K562 (cell line): ENCODE measurements at regions not wholly inside any gene's neighbourhood (a gene's known extent, or its start where the extent isn't known, plus 50 kb on each side); places are given as distances from the start of the nearest gene placed in this dataset.

Experiments used
- ATAC-seq: fragments of 200-7000 bp; cut with Tn5 transposase; 3 replicates; pipeline ENCODE4 v1.9.1; 2020; ENCODE audit warnings: moderate library complexity
- BruUV-seq: library from RNA; stranded (reverse); fragments of 400-500 nt; replicated peaks from 2 replicates; lab custom pipeline; 2021; lab: Mats Ljungman, UMichigan
- CTCF ChIA-PET: fragments of 300-600 bp; formaldehyde crosslinking; extraction: SDS; loops from one replicate; lab custom pipeline; 2021; ENCODE audit warnings: low intra/inter-chr PET ratio; lab: Yijun Ruan, JAX
- POLR2A ChIA-PET: fragments of 300-600, 350-650 bp; sonication (Branson Sonifier 250); formaldehyde crosslinking; extraction: SDS; loops from one replicate; lab custom pipeline; 2021; ENCODE audit warnings: antibody characterized with exemption, inconsistent platforms; lab: Yijun Ruan, JAX
- DNase-seq, 4 experiments: peaks; one replicate each; pipeline versions ENCODE4 v3.0.0 to v3.0.0-alpha.2; 2011 to 2018; ENCODE audit warnings: low spot score in 3 of 4, mixed read lengths in 3 of 4; ENCODE audit errors: extremely low read depth in 1 of 4
- FAIRE-seq: peaks from 2 replicates; lab custom pipeline; 2011; peaks lifted over from hg19 to GRCh38; lab: Jason Lieb, UNC
- H2AFZ ChIP-seq: 2 replicates; pipeline ENCODE4 v1.6.0; 2011; ENCODE audit warnings: low read depth, low read length, control low read depth, inconsistent platforms
- H3K27ac ChIP-seq: fragments of 200-600 bp; 3 replicates; pipeline ENCODE4 v1.8.0; 2011; ENCODE audit warnings: low read depth, mild to moderate bottlenecking, control low read depth, inconsistent platforms, low read length, moderate library complexity, mixed read lengths; ENCODE audit errors: extremely low read depth
- H3K27me3 ChIP-seq, 2 experiments: fragments of 300-600 bp in 1 of 2; 2 replicates in 1 of 2; 3 replicates in 1 of 2; pipeline versions ENCODE4 v1.6.0 to v1.8.0; 2011; ENCODE audit warnings: inconsistent platforms in 2 of 2, low read length in 2 of 2, mild to moderate bottlenecking in 1 of 2, mixed read lengths in 1 of 2, moderate library complexity in 1 of 2; ENCODE audit not compliant: control insufficient read depth in 2 of 2, insufficient read depth in 2 of 2
- H3K36me3 ChIP-seq: fragments of 300-600 bp; 3 replicates; pipeline ENCODE4 v1.8.0; 2011; ENCODE audit warnings: mild to moderate bottlenecking, low read length, inconsistent platforms; ENCODE audit not compliant: control insufficient read depth, insufficient read depth
- H3K4me1 ChIP-seq, 2 experiments: fragments of 200-600 bp in 1 of 2; replicated peaks in 1 of 2; 2 replicates in 1 of 2; 3 replicates in 1 of 2; pipeline versions ENCODE4 v1.5.1 to v1.8.0; 2011; ENCODE audit warnings: inconsistent platforms in 2 of 2, low read length in 2 of 2, mild to moderate bottlenecking in 1 of 2, mixed read lengths in 1 of 2, moderate library complexity in 1 of 2; ENCODE audit not compliant: control insufficient read depth in 2 of 2, insufficient read depth in 2 of 2
- H3K4me2 ChIP-seq: 2 replicates; pipeline ENCODE4 v1.6.1; 2011; ENCODE audit warnings: low read length, control low read depth, inconsistent platforms, mixed read lengths; ENCODE audit not compliant: insufficient read depth
- H3K4me3 ChIP-seq: fragments of 200-600 bp; sonication (generic), shearing (Covaris generic); 2 replicates; pipeline ENCODE4 v1.5.1; 2016; ENCODE audit warnings: control low read depth, inconsistent platforms
- H3K79me2 ChIP-seq: fragments of 200-600 bp; 3 replicates; pipeline ENCODE4 v1.8.0; 2011; ENCODE audit warnings: low read length, inconsistent platforms; ENCODE audit not compliant: control insufficient read depth, insufficient read depth
- H3K9ac ChIP-seq, 2 experiments: 2 replicates each; pipeline versions ENCODE4 v1.6.0 to v1.6.1; 2011; ENCODE audit warnings: low read depth in 2 of 2, low read length in 2 of 2, control low read depth in 1 of 2, inconsistent platforms in 1 of 2, mild to moderate bottlenecking in 1 of 2, mixed read lengths in 1 of 2; ENCODE audit not compliant: insufficient read depth in 1 of 2
- H3K9me1 ChIP-seq: one replicate; pipeline ENCODE4 v1.6.0; 2011; ENCODE audit warnings: inconsistent platforms, mild to moderate bottlenecking, low read length, moderate library complexity; ENCODE audit not compliant: control insufficient read depth, insufficient read depth
- H3K9me3 ChIP-seq: replicated peaks from 2 replicates; pipeline ENCODE4 v1.5.1; 2011; ENCODE audit warnings: low read depth, low read length, inconsistent platforms; ENCODE audit not compliant: control insufficient read depth, insufficient read depth
- H4K20me1 ChIP-seq: replicated peaks from 2 replicates; pipeline ENCODE4 v1.6.1; 2011; ENCODE audit warnings: low read length, inconsistent platforms, mixed read lengths; ENCODE audit not compliant: control insufficient read depth, insufficient read depth
- CBFA2T3 ChIP-seq: fragments of 450-650 bp; IDR thresholded peaks from 2 replicates; pipeline ENCODE4 v1.6.1; 2017
- CBX2 ChIP-seq: fragments of 200-600 bp; sonication (generic); IDR thresholded peaks from one replicate; pipeline ENCODE4 v1.6.1; 2012; ENCODE audit warnings: mild to moderate bottlenecking, low read length, inconsistent platforms; ENCODE audit not compliant: insufficient read depth, poor library complexity, severe bottlenecking
- ETV1 ChIP-seq: fragments of 450-650 bp; conservative IDR thresholded peaks from 2 replicates; pipeline ENCODE4 v1.6.1; 2016; ENCODE audit warnings: missing genetic modification characterization, control low read depth, low read depth, missing compliant biosample characterization
- SMAD1 ChIP-seq: fragments of 150-350 bp; IDR thresholded peaks from 2 replicates; pipeline ENCODE4 v1.6.1; 2014; ENCODE audit warnings: low read length, low read depth; ENCODE audit not compliant: partially characterized antibody
- ZNF354B ChIP-seq: fragments of 250-450 bp; sonication (Bioruptor Pico); IDR thresholded peaks from 2 replicates; pipeline ENCODE4 v1.4.0; 2020
- ZNF398 ChIP-seq: fragments of 250-450 bp; sonication (Bioruptor Pico); IDR thresholded peaks from 2 replicates; pipeline ENCODE4 v1.8.0; 2021; ENCODE audit warnings: moderate library complexity, mild to moderate bottlenecking, inconsistent platforms
- WGBS: fragments of 100-300 bp; shearing (Covaris generic); methylation state at CpG from one replicate; pipeline ENCODE4 v1.1.6; 2016; ENCODE audit warnings: low coverage, mixed read lengths; ENCODE audit not compliant: insufficient coverage; ENCODE audit errors: missing lambda C conversion rate; 5-methylcytosine and 5-hydroxymethylcytosine counted together
- in situ Hi-C: fragments of 300-500 bp; cut with MboI; formaldehyde crosslinking; loops from 4 replicates; pipeline ENCODE4 v1.15.0; 2018; ENCODE audit warnings: inconsistent platforms, mixed read lengths
- intact Hi-C: fragments of 100-400 bp; cut with micrococcal nuclease; formaldehyde crosslinking; loops from 2 replicates; pipeline ENCODE4 v1.14.2; 2022
- TF ChIP-seq, protein P1 (sequence below): sonication (generic); formaldehyde crosslinking; IDR thresholded peaks from 2 replicates; pipeline ENCODE4 v1.8.1; 2023; ENCODE audit warnings: mild to moderate bottlenecking, missing genetic modification reagents, moderate library complexity

DNA sequence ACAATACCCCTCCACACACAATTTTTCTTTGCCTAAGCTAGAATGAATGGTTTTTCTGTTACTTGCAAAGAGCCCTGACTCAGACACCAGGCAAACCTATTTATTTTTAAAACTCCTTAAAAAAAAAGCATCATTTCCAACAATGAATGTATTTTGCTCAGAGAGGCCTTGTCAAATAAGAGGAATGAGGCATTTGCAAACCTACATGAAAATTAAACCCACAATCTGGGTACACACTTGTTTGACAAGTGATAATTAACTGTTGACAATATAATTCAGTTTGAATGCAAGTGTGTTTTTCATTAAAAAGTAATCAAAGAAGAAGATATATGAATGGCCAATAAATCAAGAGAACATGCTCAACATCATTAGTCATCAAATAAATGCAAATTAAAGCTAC lies 339.5 kb downstream of the PTPRU start:
- H3K79me2 ChIP-seq = no peaks in the 10 kb centered on the region
- POLR2A ChIA-PET = no interaction called here
- FAIRE-seq (no peak), ATAC-seq (no peak), DNase-seq (no peak)
- no peaks in the 10 kb centered on the region for H3K4me1 ChIP-seq
- H3K4me2 ChIP-seq = no peak overlapping the region
- intact Hi-C loops = no loop called here
- H3K9me3 ChIP-seq = no peaks in the 10 kb centered on the region
- no peaks in the 10 kb centered on the region for H3K36me3 ChIP-seq
- H3K4me3 ChIP-seq = no peak overlapping the region
- H4K20me1 ChIP-seq = 0 out of 2 replicates have a peak, but pooled peaks cover 4% of the 10 kb centered on the region
- CTCF ChIA-PET = no interaction called here
- H2AFZ ChIP-seq = no peak overlapping the region
- no peak overlapping the region for H3K27ac ChIP-seq
- BruUV-seq = no TSS peak
- H3K9ac ChIP-seq = no peak overlapping the region
- TF ChIP-seq ETV1 (tag) = no peak
- H3K27me3 ChIP-seq = peaks cover 12 to 27% of the 10 kb centered on the region in 2 experiments; a peak in 3 of 5 replicates
- in situ Hi-C loops = no loop called here
- no peaks in the 10 kb centered on the region for H3K9me1 ChIP-seq

DNA sequence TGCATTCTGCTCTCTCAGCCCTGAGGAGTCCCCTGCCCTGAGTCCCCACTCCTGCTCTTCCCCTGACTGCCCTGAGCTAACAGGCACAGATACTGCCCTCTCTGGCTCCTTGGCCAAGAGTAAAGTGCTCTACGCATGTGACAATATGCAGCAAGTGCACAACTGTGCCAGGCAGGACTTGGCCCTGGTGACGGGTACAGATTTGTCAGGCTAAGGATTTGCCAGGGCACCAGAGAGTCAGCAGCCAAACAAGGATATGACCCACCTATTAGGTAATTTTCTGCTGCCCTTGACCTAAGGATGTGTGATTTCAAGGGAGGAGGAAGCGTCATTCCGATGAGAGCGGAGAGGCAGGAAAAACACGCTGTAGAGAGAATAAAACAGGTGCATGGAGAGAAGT lies 339.0 kb downstream of the PTPRU start:
- Histone ChIP-seq H4K20me1 (0 out of 2 replicates have a peak, but pooled peaks cover 4% of the 10 kb centered on the region), H3K4me1 (no peaks in the 10 kb centered on the region), H3K9me1 (no peaks in the 10 kb centered on the region), H3K36me3 (no peaks in the 10 kb centered on the region), H2AFZ (no peak overlapping the region), H3K27me3 (peaks cover 12 to 22% of the 10 kb centered on the region in 2 experiments; a peak in 3 of 5 replicates), H3K9ac (no peak overlapping the region), H3K79me2 (no peaks in the 10 kb centered on the region), H3K4me2 (no peak overlapping the region), H3K27ac (no peak overlapping the region), H3K4me3 (no peak overlapping the region), H3K9me3 (no peaks in the 10 kb centered on the region)
- no peak for ATAC-seq
- DNase-seq = no peak
- ChIA-PET CTCF (no interaction called here), POLR2A (no interaction called here)
- no TSS peak for BruUV-seq
- TF ChIP-seq CBFA2T3 = no peak
- TF ChIP-seq SMAD1 = no peak
- no peak for TF ChIP-seq ZNF354B (CRISPR knock-in tag)
- TF ChIP-seq, protein P1, sequence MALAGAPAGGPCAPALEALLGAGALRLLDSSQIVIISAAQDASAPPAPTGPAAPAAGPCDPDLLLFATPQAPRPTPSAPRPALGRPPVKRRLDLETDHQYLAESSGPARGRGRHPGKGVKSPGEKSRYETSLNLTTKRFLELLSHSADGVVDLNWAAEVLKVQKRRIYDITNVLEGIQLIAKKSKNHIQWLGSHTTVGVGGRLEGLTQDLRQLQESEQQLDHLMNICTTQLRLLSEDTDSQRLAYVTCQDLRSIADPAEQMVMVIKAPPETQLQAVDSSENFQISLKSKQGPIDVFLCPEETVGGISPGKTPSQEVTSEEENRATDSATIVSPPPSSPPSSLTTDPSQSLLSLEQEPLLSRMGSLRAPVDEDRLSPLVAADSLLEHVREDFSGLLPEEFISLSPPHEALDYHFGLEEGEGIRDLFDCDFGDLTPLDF = no peak
- TF ChIP-seq ZNF398 (CRISPR knock-in tag) = no peak
- no peak for TF ChIP-seq CBX2
- intact Hi-C loops = no loop called here
- in situ Hi-C loops = no loop called here
- FAIRE-seq = no peak
- WGBS = under 1% methylated on average over 6 of the region's 6 CpGs
